GM18499 (cell line): ENCODE measurements at regions not wholly inside any gene's neighbourhood (a gene's known extent, or its start where the extent isn't known, plus 50 kb on each side); places are given as distances from the start of the nearest gene placed in this dataset.
"Not testable (repeated sequence)": the region's sequence is repeated elsewhere in the genome, so short reads cannot be mapped to it uniquely, and the experiment has no call there.

Experiments
- ATAC-seq: cut with Tn5 transposase; IDR thresholded peaks from one replicate; pipeline ENCODE4 v1.9.1; 2021; ENCODE audit warnings: moderate number of reproducible peaks; ENCODE audit not compliant: insufficient read depth, unreplicated experiment

DNA sequence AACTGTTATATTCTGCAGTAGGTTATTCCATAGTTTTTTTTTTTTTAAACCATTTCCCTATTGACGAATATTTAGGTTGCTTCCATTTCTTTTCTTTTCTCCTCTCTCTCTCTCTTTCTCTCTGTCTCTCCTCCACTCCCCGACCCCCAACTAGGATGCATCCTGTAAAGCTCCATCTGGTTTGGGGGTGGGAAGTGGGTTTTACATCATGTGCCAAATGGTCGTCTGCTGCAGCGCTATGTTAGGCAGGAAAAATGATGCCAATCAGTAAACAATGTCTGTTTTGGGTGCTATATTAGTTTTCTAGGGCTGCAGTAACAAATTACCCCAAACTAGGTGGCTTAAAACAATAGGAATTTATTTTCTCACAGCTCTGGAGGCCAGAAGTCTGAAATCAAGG lies 465.0 kb downstream of the AACS start:
- ATAC-seq: no peak

DNA sequence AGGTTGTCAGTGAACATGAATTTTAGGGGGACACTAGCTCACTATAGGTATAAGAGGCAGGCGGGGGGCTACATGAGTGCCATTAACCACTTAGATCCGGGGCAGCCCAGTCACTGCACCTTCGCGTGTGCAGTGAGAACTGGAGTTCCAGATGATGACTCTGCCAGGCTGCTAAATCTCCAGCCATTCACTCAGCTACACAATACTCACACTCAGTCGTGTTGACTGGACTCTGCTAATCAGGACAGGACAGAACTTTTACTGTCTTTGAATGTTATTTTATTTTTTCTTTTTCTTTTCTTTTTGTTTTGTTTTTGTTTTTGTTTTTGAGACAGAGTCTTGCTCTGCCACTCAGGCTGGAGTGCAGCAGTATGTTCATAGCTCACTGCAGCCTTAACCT lies 465.6 kb downstream of the AACS start:
- ATAC-seq: no peak

DNA sequence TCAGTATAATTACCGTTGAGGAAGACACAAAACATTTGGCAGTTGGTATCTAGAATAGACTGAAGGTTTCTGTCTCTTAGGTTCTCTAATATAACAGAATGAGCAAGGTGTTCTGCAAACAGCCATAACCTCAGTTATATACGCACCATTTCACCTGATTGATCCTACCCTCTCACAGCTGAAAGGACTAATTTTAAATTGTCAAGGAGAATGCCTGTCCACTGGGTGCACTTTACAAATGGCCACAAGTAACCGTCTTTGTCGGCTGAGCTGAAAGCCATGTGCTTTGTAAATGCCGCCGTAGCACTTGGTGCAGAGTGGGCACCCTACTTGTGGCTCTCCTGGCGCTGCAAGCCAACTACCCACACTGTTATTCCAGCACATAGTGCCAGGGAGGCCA lies 466.3 kb downstream of the AACS start:
- no peak for ATAC-seq

DNA sequence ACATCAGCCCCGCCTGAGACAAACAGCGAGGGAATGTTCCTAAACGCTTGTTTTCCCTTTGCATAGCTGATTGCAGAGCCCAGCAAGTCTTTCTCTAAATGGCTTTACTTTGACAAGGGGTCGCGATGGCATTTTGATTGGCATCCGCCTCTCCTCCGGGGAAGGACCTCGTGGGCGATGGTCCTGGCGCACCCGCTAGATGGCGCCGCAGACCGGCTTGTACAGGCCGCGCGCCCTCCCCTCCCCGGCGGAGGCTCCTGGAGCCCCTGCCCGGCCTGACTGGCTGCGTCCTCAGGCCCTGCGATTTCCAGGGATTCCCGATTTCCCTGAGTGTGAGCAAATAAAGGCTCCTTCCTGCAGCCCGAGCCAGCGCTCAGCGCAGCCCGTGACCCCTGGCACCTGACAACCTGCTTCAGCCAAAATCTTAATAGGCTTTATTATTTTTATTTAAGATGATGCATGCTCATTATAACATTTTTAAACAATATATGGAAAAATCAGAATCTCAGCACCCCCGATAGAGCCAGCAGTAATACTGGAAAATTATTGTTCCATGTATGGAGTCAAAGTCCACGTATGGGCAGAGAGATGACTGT lies 468.3 kb downstream of the AACS start:
- no peak for ATAC-seq

DNA sequence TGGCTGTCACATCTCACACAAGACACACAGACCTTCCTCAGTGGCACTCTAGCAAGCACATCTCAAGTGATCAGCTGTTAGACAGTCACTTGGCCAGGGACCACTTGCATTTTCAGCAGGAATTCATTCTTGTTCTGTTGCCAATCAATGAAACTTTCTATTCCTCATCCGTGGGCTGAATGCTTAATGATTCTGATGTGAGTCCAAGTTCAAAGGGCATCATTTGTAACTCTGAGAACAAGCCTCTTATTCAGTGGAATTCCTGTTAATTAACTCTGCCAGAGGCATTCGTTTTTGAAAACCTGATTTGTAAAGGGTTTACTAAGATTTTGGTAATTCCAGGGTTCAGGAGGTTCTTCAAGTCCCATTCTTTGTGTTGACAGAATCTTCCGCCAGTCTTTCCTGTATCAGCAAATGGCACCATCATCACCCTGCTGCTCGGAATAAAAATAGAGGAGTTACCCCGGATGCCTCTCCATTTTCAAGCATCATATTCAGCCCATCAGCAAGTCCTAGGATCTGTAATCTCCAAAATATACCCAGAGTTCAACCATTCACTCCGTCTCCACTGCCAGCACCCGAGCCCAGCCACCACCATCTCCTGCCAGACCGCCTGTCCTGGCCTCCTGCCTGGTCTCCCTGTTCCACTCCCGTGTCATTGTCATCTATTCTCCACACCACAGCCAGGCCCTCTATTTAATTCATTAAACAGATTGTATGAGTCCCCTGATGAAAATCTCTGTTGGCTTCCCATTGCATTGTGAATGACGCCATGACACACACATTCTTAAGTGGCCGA lies 473.4 kb downstream of the AACS start:
- no peak for ATAC-seq

DNA sequence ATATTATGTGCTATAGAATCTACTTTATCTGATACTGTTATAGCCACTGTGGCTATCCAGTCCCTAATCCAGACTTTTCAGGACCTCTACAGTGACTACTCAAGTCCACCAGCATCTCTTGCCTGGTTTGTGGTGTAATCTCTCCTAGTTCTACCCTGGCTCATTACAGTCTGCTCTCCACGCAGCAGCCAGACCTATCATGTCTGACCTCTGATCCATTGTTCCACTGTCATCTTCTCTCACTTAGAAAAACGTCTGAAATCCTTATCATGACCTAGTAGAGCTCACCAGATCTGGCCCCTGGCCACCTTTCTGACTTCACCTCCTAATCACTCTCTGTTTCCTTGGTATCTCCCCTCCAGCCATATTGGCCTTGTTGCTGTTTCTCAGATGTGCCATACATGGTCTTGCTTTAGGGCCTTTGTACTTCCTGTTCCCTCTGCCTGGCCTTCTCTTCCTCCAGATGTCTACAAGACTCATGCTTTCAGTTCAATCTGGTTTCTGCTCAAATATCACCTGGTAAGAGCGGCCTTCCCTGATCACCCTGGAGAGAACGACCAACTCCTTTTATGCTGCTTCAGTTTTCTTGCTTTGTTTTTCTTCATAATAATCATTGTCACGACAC lies 475.5 kb downstream of the AACS start:
- no peak for ATAC-seq

DNA sequence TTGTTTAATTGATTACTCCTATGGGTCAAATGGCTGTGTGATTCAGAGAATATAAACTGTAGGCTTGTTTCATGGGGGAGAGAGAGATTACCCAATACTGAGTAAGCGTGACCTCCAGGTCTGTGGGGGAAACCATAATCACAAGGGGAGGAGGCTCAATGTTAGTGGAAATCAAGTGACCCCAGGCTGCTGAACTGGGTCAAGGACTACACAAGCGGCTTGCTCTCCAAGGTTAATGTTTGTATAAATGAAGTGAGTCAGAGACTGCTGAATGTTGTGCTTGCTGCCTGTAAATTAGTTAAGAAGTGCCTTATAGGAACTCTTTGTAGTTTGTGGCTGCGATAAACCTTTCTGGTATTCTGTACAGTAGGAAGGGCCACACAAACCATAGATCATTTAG lies 479.7 kb downstream of the AACS start:
- ATAC-seq: no peak

DNA sequence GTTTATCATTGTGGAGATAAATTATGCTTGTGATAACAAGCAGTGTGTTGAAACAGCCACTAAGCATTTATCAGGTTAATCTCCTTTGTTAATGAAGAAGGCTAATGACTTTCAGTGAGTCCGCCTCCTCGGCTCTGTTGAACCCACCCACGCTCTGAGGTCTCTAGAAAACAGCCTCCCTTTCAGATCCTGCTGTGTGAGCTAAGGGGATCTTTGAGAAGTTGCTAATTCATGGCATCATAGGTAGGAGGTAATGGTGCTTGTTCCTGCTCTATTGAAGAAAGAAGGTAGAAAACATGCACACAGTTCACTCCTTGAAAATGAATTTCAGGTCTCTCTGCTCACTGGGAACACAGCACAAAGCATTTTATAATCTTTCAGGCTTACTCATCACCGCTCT lies 483.9 kb downstream of the AACS start:
- no peak for ATAC-seq

DNA sequence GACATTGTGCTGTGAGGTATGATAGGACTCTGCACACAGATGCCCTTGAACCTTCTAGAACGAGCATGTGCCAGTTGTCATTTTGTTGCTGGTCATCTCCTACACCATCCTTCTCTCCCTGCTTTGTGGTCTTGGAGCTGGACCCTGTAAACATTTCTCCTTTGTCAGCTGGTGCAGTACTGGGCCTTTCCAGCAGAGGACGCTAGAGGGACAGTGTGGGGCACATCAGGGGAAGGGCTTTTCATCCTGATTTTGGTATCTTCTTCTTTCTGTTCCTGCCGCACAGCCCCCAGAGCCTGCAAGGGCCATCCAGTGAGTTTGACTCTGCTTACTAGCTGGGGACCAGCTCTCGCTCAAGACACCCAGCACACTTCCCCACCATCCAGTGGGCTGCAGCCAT lies 484.6 kb downstream of the AACS start:
- ATAC-seq: no peak

DNA sequence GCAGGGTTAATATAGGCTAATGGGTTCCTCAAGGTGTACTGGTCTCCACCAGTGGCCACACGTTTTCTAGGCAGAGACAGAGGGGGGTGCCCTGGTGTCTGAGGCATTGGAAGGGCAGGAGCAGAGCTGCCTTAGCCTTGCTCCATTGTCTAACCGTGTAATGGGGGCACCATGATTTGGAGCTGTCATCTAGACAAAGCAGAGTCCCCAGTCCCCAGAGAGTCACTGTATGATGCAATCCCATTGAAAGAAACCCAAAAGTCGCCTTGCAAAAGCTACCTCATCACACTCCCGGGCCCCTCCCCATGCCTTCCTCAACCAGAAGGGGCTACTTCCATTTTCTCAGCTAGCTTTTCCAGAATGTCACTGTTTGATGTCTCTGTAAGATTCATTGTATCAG lies 487.1 kb downstream of the AACS start:
- no peak for ATAC-seq

DNA sequence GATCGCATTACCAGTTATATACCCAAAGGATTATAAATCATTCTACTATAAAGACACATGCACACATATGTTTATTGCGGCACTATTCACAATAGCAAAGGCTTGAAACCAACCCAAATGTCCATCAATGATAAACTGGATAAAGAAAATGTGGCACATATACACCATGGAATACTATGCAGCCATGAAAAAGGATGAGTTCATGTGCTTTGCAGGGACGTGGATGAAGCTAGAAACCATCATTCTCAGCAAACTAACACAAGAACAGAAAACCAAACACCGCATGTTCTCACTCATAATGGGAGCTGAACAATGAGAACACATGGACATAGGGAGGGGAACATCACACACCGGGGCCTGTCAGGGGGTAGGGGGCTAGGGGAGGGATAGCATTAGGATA lies 495.8 kb downstream of the AACS start:
- ATAC-seq: not testable (repeated sequence)

DNA sequence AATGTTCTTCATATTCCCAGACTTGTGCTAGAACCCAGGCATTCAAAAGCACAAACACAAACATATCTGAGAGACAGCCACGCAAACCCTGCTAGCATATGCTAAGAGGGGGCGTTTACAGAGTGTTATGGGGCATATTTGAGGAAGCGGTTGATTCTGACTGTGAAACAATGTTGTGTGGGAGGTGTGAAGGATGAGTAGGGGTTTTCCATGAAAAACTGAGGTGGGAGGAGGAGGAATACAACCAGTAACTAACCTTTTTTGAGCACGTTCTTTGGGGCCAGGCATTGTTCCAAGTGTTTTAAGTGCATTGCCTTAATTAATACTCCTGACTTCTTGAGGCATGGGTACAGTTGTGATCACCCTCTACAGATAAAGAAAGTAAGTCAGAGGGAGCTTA lies 499.5 kb downstream of the AACS start:
- ATAC-seq: no peak

DNA sequence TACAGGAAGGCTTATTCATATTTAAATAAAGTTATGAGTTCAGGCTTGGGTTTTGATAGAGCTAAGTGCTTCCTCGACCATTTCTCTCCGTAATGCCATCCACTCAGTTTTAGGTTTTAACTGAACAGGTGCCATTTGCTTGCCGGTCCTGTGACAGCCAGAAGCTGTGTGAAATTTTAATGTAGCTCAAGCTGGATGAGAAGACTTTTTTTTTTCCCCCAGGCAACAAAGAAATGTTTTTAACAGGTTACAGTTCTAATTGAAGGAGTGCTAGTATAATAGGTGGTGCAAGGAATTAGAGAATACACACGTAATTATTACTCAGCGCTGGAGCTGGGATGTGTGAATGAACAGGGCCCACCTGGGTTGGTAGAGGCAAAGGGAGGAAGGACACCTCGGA lies 502.3 kb downstream of the AACS start:
- no peak for ATAC-seq

DNA sequence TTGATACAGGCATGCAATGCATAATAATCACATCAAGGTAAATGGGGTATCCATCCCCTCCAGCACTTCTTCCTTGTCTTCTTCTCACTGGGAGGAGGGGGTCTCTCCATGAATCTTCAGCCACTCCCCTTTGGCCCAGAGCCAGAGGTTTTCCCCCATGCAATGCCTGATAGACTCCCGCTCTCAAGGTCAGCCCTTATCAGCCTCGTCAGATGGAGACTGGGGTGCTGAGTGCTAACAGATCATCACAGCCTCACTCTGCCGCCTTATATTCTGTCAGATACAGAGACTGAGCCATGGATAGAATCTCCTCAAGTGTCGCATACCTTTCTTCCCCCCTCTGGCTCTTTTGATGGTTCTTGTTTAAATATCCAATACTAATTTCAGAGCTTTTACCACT lies 503.1 kb downstream of the AACS start:
- ATAC-seq: no peak

DNA sequence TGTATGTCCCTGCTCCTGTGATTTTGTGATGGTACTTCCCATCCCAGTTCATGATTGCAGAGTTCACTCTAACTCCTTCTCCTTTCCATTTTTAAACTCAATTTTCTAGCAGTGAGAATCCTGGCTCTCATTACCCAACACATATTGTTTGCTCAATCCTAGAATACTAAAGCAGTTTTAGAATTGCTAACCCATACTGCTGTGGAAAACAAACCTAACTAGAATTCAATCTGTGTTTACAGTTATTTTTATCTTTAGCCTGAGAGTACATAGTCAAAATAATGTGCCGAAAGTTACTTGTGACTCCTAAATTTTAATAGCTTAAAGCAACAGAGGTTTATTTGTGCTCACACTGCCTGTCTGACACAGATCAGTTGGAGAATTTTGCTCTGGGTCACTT lies 508.0 kb downstream of the AACS start:
- no peak for ATAC-seq

DNA sequence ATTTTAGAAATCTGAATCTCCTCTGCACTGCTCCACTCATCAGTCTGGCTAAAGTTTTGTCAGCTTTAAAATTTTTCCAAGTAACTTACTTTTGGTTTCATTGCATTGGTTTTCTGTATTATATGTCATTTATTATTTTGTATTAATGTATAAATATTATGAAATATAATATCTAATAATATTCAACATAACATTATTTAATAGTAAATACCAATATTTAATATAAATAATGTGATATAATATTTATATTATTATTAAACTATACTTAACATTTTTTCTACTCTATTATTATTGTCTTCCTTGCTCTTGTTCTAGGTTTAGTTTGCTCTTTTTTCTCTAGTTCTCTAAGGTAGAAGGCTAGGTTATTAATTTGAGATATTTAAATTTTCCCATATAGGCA lies 512.1 kb downstream of the AACS start:
- ATAC-seq: no peak

DNA sequence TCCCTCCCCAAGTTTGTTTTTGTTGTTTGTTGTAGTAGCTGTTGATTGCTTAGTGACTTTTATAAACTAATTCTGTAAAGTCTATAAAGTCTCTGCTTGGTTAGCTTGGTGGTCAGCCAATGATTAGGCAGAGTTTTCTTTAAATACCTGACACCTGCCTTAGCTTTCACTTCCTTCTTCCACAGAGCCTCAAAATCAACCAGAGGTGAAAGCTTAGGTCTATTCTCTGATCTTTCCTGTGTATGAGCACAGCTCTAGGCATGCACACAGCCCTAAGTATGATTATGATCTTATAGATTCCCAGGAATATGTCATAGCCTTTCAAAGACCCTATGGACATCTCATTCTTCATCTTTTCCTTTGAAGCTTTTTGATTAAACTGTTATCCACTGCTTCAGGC lies 514.7 kb downstream of the AACS start:
- ATAC-seq: no peak

DNA sequence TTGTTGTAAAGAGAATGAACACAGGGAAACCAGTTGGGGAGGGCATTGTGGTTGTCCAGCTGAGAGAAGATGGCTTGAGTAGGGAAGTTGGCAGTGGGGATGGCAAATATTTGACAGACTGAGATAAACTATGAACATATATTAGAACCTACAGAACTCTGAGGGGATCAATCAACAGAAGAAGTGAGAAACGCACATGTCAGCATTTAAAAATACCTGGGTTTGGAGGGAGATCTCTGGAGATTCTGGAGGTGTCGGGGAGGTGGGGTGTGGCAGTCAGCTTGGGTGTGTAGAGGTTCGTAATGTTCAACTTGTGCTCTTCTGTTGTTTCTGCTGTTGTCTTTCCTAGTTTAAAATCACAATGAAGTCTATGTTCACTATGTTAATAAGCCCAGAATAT lies 517.8 kb downstream of the AACS start:
- ATAC-seq: no peak

DNA sequence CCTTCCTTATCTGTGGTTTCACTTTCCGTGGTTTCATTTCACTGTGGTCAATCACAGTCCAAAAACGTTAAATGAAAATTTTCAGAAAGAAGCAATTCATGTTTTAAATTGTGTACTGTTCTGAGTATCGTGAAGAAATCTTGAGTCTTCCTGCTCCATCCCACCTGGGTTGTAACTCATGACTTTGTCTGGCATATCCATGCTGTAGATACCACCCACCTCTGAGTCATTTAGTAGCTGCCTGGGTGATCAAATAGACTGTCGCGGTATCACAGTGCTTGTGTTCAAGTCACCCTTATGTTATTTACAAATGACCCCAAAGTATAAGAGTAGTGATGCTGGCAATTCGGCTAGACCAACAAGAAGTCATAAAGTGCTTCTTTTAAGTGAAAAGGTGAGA lies 521.2 kb downstream of the AACS start:
- ATAC-seq: no peak

DNA sequence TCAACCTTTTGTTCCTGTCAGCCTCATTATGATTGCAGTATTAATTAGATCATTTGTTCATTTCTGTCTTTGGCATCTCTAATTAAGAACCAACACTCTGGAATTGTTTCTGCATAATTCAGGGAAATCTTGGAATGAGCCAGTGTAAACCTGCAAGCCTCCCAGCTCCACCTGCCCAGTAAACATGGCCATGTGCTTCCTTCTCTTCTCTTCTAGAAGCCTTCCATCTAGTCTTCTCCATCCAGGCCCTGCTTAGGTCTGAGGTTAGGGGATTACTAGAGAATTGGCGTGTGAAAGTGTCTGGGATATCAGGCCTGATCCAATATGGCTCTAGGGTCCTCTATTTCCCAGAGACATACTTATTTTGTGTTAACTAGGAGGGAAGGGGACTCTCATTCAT lies 528.0 kb downstream of the AACS start:
- ATAC-seq: no peak

DNA sequence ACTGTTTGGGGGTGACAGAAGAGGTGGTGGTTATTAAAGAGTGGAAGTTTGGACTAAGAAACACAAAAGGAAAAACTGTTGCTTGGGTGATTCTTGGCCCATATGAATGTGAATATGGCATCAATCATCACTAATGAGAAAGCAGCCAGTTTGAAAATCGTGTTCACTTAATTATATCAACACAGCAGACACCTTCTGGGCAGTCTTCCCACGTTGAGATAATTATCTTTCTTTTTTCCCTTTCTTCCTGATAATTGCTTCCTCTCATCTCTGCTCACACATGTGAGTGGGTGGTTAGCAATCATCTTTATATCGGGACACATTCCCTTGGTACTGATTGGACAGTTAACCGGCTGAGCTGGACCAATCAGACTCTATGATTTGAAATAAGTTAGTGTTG lies 539.7 kb downstream of the AACS start:
- ATAC-seq: no peak

DNA sequence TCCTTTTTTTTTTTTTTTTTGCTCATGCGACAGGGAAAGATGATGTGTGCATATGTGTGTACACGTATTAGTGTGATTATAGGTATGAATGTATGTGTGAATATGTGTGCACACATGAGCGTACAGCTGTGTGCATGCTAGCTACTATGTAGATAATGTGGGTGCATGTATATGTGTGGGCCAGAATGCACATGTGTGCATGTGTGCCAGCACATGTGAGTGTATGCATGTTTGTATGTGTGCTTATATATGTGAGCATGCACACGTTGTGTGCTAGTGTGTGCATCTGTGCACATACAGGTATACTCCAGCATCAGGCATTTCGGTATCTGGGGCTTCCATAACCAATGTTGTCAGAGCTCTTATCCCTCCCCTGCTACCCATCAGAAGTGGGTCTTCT lies 541.1 kb downstream of the AACS start:
- ATAC-seq: no peak
